Stimulated activated CD8-positive, alpha-beta memory T cell treated with anti-CD3 and anti-CD28 coated beads, Interleukin-7, amount 100 ng/mL, for 1 hour (primary cell): ENCODE measurements at regions not wholly inside any gene's neighbourhood (a gene's known extent, or its start where the extent isn't known, plus 50 kb on each side); places are given as distances from the start of the nearest gene placed in this dataset.
"Not testable (repeated sequence)": the region's sequence is repeated elsewhere in the genome, so short reads cannot be mapped to it uniquely, and the experiment has no call there.

Experiments used
- DNase-seq, 2 donors: peaks; one replicate each; pipeline ENCODE4 v3.0.0-alpha.2; 2020; ENCODE audit warnings: low read depth in 2 of 2

GRCh38 chr1:194919146-194919545 lies 1689.1 kb downstream of the KCNT2 start:
- DNase-seq: no peak

GRCh38 chr1:194917769-194918168 lies 1690.5 kb downstream of the KCNT2 start:
- DNase-seq: no peak

- no peak for DNase-seq
Observed at GRCh38 chr1:194908643-194909042, 1699.6 kb downstream of the KCNT2 start.

- no peak for DNase-seq
Observed at GRCh38 chr1:194903524-194903923, 1704.7 kb downstream of the KCNT2 start.

GRCh38 chr1:194889310-194889709 lies 1702.9 kb upstream of the B3GALT2 start:
- DNase-seq: no peak

GRCh38 chr1:194870860-194871259 lies 1684.4 kb upstream of the B3GALT2 start:
- no peak for DNase-seq

GRCh38 chr1:194866153-194866552 lies 1679.7 kb upstream of the B3GALT2 start:
- no peak for DNase-seq

- no peak for DNase-seq
Observed at GRCh38 chr1:194865383-194865782, 1679.0 kb upstream of the B3GALT2 start.

- DNase-seq: no peak
Observed at GRCh38 chr1:194862129-194862528, 1675.7 kb upstream of the B3GALT2 start.

- no peak for DNase-seq
Observed at GRCh38 chr1:194860248-194861201, 1674.1 kb upstream of the B3GALT2 start.

GRCh38 chr1:194859481-194860154 lies 1673.2 kb upstream of the B3GALT2 start:
- not testable (repeated sequence) for DNase-seq

GRCh38 chr1:194858811-194859480 lies 1672.5 kb upstream of the B3GALT2 start:
- DNase-seq: not testable (repeated sequence)

GRCh38 chr1:194857413-194857812 lies 1671.0 kb upstream of the B3GALT2 start:
- DNase-seq: no peak

- no peak for DNase-seq
Observed at GRCh38 chr1:194848846-194849245, 1662.4 kb upstream of the B3GALT2 start.

- DNase-seq: no peak
Observed at GRCh38 chr1:194846488-194846887, 1660.1 kb upstream of the B3GALT2 start.

- no peak for DNase-seq
Observed at GRCh38 chr1:194843077-194843476, 1656.7 kb upstream of the B3GALT2 start.

GRCh38 chr1:194833111-194833510 lies 1646.7 kb upstream of the B3GALT2 start:
- DNase-seq: no peak

GRCh38 chr1:194831595-194831994 lies 1645.2 kb upstream of the B3GALT2 start:
- DNase-seq: not testable (repeated sequence)

GRCh38 chr1:194830387-194830786 lies 1644.0 kb upstream of the B3GALT2 start:
- DNase-seq: no peak

- DNase-seq: no peak
Observed at GRCh38 chr1:194829492-194829891, 1643.1 kb upstream of the B3GALT2 start.

GRCh38 chr1:194825382-194825781 lies 1639.0 kb upstream of the B3GALT2 start:
- no peak for DNase-seq

- no peak for DNase-seq
Observed at GRCh38 chr1:194821091-194821490, 1634.7 kb upstream of the B3GALT2 start.
